Left hindlimb (tissue), 1 donor: ENCODE measurements at regions not wholly inside any gene's neighbourhood (a gene's known extent, or its start where the extent isn't known, plus 50 kb on each side); places are given as distances from the start of the nearest gene placed in this dataset.

Experiments used
- DNase-seq: peaks from one replicate; pipeline ENCODE4 v3.0.0-alpha.2; 2018

- no peak for DNase-seq
These were observed 465.0 kb upstream of the GJE1 start for GRCh38 chr6:141667580-141668309.

GRCh38 chr6:141666187-141666586, 466.5 kb upstream of the GJE1 start:
- no peak for DNase-seq

GRCh38 chr6:141664744-141665143, 468.0 kb upstream of the GJE1 start:
- no peak for DNase-seq

GRCh38 chr6:141659582-141659981, 473.1 kb upstream of the GJE1 start:
- DNase-seq = no peak

GRCh38 chr6:141658696-141659095, 474.0 kb upstream of the GJE1 start:
- DNase-seq = no peak

- no peak for DNase-seq
These were observed 474.9 kb upstream of the GJE1 start for GRCh38 chr6:141657812-141658211.

GRCh38 chr6:141653590-141653989, 479.1 kb upstream of the GJE1 start:
- DNase-seq = no peak

GRCh38 chr6:141641951-141642350, 490.8 kb upstream of the GJE1 start:
- no peak for DNase-seq

GRCh38 chr6:141641406-141641805, 491.3 kb upstream of the GJE1 start:
- DNase-seq = no peak

- DNase-seq = no peak
These were observed 497.1 kb upstream of the GJE1 start for GRCh38 chr6:141635621-141636020.

GRCh38 chr6:141634269-141634668, 498.5 kb upstream of the GJE1 start:
- DNase-seq = no peak

GRCh38 chr6:141624301-141624700, 508.4 kb upstream of the GJE1 start:
- no peak for DNase-seq

- DNase-seq = no peak
These were observed 514.5 kb upstream of the GJE1 start for GRCh38 chr6:141618180-141618581.

- DNase-seq = no peak
These were observed 522.0 kb upstream of the GJE1 start for GRCh38 chr6:141610741-141611140.

- no peak for DNase-seq
These were observed 524.8 kb upstream of the GJE1 start for GRCh38 chr6:141607956-141608355.

GRCh38 chr6:141598487-141598886, 534.2 kb upstream of the GJE1 start:
- no peak for DNase-seq

GRCh38 chr6:141594874-141595273, 537.9 kb upstream of the GJE1 start:
- DNase-seq = no peak

GRCh38 chr6:141593311-141593710, 539.4 kb upstream of the GJE1 start:
- no peak for DNase-seq

- no peak for DNase-seq
These were observed 545.1 kb upstream of the GJE1 start for GRCh38 chr6:141587482-141588266.

GRCh38 chr6:141580988-141581552, 551.7 kb upstream of the GJE1 start:
- DNase-seq = no peak

- no peak for DNase-seq
These were observed 552.6 kb upstream of the GJE1 start for GRCh38 chr6:141580131-141580530.

GRCh38 chr6:141576751-141577150, 556.0 kb upstream of the GJE1 start:
- no peak for DNase-seq

GRCh38 chr6:141562851-141563763, 569.6 kb upstream of the GJE1 start:
- peak; percentile 82 for DNase-seq
